Osteoblast (primary cell): ENCODE measurements at regions not wholly inside any gene's neighbourhood (a gene's known extent, or its start where the extent isn't known, plus 50 kb on each side); places are given as distances from the start of the nearest gene placed in this dataset.
A peak's percentile ranks its signal among the peaks of the same experiment; 100 is the strongest.

Experiments used
- DNase-seq: peaks from one replicate; pipeline ENCODE4 v3.0.0; 2011; ENCODE audit warnings: low spot score, mixed read lengths; ENCODE audit not compliant: insufficient read length; ENCODE audit errors: missing footprints
- H2AFZ ChIP-seq: 2 replicates; pipeline ENCODE4 v1.6.0; 2011; ENCODE audit warnings: mild to moderate bottlenecking, low read length
- H3K27ac ChIP-seq: 2 replicates; pipeline ENCODE4 v1.5.1; 2011; ENCODE audit warnings: mild to moderate bottlenecking, low read depth, low read length, moderate library complexity
- H3K27me3 ChIP-seq: 2 replicates; pipeline ENCODE4 v1.6.0; 2012; ENCODE audit warnings: mild to moderate bottlenecking, control low read depth, inconsistent platforms, low read length, moderate library complexity; ENCODE audit not compliant: insufficient read depth
- H3K36me3 ChIP-seq: 2 replicates; pipeline ENCODE4 v1.5.1; 2011; ENCODE audit warnings: mild to moderate bottlenecking, low read length, control low read depth, moderate library complexity; ENCODE audit not compliant: insufficient read depth
- H3K4me1 ChIP-seq: 2 replicates; pipeline ENCODE4 v1.5.1; 2011; ENCODE audit warnings: mild to moderate bottlenecking, low read length, control low read depth, moderate library complexity; ENCODE audit not compliant: insufficient read depth
- H3K4me2 ChIP-seq: 2 replicates; pipeline ENCODE4 v1.6.0; 2011; ENCODE audit warnings: mild to moderate bottlenecking, low read length; ENCODE audit not compliant: insufficient read depth
- H3K4me3 ChIP-seq: fragments of 200-600 bp; sonication (generic); 3 replicates; pipeline ENCODE4 v1.5.1; 2012; ENCODE audit warnings: mild to moderate bottlenecking, low read length, inconsistent platforms; ENCODE audit not compliant: insufficient read depth
- H3K79me2 ChIP-seq: 2 replicates; pipeline ENCODE4 v1.6.0; 2012; ENCODE audit warnings: mild to moderate bottlenecking, low read length, control low read depth, inconsistent platforms; ENCODE audit not compliant: insufficient read depth
- H3K9me3 ChIP-seq: 2 replicates; pipeline ENCODE4 v1.5.1; 2011; ENCODE audit warnings: low read depth, low read length, control low read depth
- H4K20me1 ChIP-seq: 2 replicates; pipeline ENCODE4 v1.6.0; 2012; ENCODE audit warnings: mild to moderate bottlenecking, low read length, control low read depth; ENCODE audit not compliant: insufficient read depth
- CTCF ChIP-seq: IDR thresholded peaks from 2 replicates; pipeline ENCODE4 v1.5.1; 2011; ENCODE audit warnings: mild to moderate bottlenecking, low read depth, low read length, moderate library complexity; ENCODE audit errors: extremely low read depth

- no peaks in the 10 kb centered on the region for H3K27me3 ChIP-seq
- H2AFZ ChIP-seq = no peak overlapping the region
- no peak for DNase-seq
- peaks cover 18% of the 10 kb centered on the region for H3K4me1 ChIP-seq
- H4K20me1 ChIP-seq = no peaks in the 10 kb centered on the region
- H3K4me2 ChIP-seq = no peak overlapping the region
- no peaks in the 10 kb centered on the region for H3K9me3 ChIP-seq
- no peak for TF ChIP-seq CTCF
- H3K36me3 ChIP-seq = no peaks in the 10 kb centered on the region
- H3K79me2 ChIP-seq = no peaks in the 10 kb centered on the region
- H3K4me3 ChIP-seq = no peak overlapping the region
- H3K27ac ChIP-seq = no peak overlapping the region
These were observed 289.6 kb downstream of the ETS1 start for GRCh38 chr11:128297805-128298204.

GRCh38 chr11:128297091-128297651, 290.2 kb downstream of the ETS1 start:
- no peak for TF ChIP-seq CTCF
- Histone ChIP-seq H3K27ac (no peak overlapping the region), H3K4me1 (peaks cover 18% of the 10 kb centered on the region), H3K9me3 (no peaks in the 10 kb centered on the region), H3K4me3 (no peak overlapping the region), H4K20me1 (no peaks in the 10 kb centered on the region), H2AFZ (no peak overlapping the region), H3K4me2 (no peak overlapping the region), H3K27me3 (no peaks in the 10 kb centered on the region), H3K79me2 (no peaks in the 10 kb centered on the region), H3K36me3 (no peaks in the 10 kb centered on the region)
- DNase-seq = no peak

GRCh38 chr11:128294671-128295050, 292.7 kb downstream of the ETS1 start:
- no peak overlapping the region for H2AFZ ChIP-seq
- no peaks in the 10 kb centered on the region for H3K27me3 ChIP-seq
- H3K36me3 ChIP-seq = no peaks in the 10 kb centered on the region
- H3K4me1 ChIP-seq = peaks cover 24% of the 10 kb centered on the region
- DNase-seq = no peak
- peak overlapping the region; percentile 25 for H3K27ac ChIP-seq
- H3K9me3 ChIP-seq = no peaks in the 10 kb centered on the region
- no peaks in the 10 kb centered on the region for H3K79me2 ChIP-seq
- H3K4me3 ChIP-seq = no peak overlapping the region
- H3K4me2 ChIP-seq = no peak overlapping the region
- TF ChIP-seq CTCF = no peak
- no peaks in the 10 kb centered on the region for H4K20me1 ChIP-seq

- no peak overlapping the region for H3K4me3 ChIP-seq
- no peaks in the 10 kb centered on the region for H3K79me2 ChIP-seq
- no peaks in the 10 kb centered on the region for H3K27me3 ChIP-seq
- no peaks in the 10 kb centered on the region for H3K36me3 ChIP-seq
- TF ChIP-seq CTCF = no peak
- peak; percentile 65 for DNase-seq
- no peaks in the 10 kb centered on the region for H4K20me1 ChIP-seq
- no peak overlapping the region for H3K4me2 ChIP-seq
- peaks cover 19% of the 10 kb centered on the region for H3K4me1 ChIP-seq
- H3K9me3 ChIP-seq = no peaks in the 10 kb centered on the region
- H2AFZ ChIP-seq = no peak overlapping the region
- H3K27ac ChIP-seq = peak overlapping the region; percentile 25
These were observed 293.2 kb downstream of the ETS1 start for GRCh38 chr11:128294001-128294670.
